HG03342 (cell line): ENCODE measurements at regions not wholly inside any gene's neighbourhood (a gene's known extent, or its start where the extent isn't known, plus 50 kb on each side); places are given as distances from the start of the nearest gene placed in this dataset.

Experiments used
- ATAC-seq: cut with Tn5 transposase; IDR thresholded peaks from one replicate; pipeline ENCODE4 v1.9.1; 2021; ENCODE audit warnings: mild to moderate bottlenecking, moderate library complexity; ENCODE audit not compliant: unreplicated experiment

GRCh38 chr14:44720707-44721106, 213.6 kb upstream of the FSCB start:
- ATAC-seq = no peak

DNA sequence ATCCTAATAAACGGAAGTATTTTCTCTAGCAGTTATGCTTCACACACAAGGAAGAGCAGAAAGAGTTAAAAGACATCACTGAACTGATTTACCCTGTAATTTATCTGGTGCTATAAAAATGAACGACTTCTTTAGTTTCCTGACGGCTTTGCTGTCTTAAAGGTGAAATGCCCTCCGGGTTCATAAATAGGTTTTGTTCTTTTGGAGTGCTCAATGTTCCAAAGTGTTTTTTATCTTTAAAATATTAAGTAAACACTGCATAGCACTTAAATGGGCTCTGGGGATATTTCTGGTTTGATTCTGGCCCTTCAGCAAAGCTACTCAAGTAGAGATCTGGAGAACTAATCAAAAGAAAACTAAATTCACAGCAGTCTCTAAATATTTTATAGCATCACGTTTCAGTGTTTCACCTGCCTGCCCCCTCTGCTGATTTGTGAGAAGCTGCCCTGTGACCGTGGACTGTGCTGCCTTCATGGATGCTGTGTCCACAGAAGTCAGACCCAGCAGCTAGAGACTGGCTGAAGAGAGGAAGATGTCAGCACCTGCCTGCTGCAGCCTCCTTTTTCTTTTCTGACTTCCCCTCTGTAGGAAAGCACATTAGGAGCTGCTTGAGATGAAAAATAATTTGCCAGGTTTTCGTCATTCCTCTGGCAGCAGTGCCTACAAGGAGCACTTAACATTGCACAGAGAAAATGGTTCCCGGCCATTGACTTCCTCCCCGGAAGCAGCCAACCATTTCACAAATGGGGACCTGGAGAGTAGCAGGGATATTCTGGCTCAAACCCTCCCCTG, 205.1 kb upstream of the FSCB start:
- ATAC-seq = no peak

DNA sequence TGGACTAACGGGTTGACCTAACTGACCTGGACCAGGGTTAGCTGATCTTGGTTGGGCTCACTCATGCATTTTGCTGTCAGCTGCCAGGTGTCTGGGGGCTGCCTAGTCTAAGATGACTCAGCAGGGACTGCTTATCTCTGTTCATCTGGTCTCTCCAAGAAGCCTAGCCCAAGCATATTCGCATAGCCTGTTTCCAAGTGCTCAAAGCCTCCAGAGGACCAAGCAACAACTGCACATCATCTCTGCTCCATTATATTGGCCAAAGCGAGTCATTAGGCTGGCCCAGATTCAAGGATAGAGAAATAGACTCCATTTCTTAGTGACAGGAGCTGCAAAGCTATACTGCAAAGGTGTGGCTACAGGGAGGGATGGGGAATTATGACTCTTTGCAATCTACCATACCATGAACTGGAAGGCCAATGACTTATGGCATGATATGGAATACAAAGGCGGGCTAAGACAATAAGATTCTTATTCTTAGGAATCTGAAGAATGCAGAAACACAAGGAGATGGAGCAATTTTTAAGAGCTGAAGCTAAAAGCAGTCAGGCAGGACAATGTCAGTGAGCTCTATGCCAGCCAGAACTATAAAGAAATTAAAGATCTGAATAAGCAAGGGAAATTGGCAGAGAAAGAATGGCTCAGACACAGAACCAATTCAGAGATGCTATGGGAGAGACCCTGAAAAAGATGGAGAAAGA, 194.6 kb upstream of the FSCB start:
- ATAC-seq = no peak

DNA sequence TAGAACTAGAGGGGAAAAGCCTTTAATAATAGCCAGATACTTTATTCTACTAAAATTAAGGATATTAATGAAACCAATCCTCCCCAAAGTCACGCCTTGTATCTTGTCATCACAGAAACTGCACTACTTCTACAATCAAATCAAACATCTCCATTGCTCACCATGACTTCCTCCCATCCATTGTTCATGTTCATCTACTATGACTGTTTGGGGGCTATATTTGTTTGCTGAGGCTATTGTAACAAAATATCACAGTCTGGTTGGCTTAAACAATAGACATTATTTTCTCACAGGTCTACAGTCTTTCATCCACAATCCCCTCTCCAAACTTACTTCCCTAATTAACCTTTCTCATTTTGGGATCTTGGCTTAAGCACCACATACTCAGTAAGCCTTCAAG, 193.6 kb upstream of the FSCB start:
- no peak for ATAC-seq

DNA sequence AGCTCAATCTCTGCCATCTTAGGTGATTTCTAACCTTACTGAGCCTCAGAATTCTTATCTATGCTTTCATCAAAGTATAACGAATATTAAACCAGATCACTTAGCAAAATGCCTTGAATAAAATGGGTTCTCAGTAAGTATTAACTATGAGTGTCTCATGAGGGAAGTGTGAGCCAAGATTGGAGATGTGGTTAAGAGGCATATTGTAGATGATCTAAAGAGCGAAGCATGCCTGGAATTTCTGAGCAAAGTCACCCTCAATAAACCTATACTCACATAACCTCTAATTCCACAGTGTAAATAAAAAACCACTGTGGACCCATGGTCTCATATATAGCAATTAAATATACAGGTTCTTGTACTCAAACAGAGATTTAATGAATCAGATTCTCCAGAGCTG, 193.1 kb upstream of the FSCB start:
- no peak for ATAC-seq

DNA sequence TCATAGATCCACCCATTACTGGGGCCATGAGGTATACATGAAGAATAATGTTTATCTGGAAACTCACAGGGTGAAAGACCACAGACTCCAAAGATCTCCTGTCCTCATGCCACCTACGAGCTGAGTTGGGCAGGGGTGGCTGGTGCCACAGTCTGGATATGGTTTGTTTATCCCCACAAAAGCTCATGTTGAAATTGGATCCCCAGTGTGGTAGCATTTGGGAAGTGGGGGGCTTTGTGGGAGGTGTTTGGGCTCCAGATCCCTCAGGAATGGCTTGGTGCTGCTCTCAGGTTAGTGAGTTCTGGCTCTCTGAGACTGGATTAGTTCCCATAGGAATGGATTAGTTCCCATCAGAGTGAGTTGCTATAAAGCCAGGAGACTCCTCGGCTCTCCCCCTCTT, 192.3 kb upstream of the FSCB start:
- ATAC-seq = no peak

DNA sequence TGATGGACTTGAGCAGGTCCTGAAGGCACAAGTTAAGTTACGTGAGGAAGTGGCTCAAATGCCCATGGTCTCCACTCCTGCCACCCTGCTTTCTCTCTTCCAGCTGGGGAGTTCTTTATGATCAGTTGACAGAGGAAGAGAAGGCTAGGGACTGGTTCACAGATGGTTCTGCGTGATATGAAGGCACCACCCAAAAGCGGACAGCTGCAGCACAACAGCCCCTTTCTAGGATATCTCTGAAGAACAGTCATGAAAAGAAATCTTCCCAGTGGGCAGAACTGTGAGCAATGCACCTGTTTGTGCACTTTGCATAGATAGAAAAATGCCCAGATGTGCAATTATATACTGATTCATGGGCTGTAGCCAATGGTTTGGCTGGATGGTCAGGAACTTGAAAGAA, 162.4 kb upstream of the FSCB start:
- ATAC-seq = no peak

DNA sequence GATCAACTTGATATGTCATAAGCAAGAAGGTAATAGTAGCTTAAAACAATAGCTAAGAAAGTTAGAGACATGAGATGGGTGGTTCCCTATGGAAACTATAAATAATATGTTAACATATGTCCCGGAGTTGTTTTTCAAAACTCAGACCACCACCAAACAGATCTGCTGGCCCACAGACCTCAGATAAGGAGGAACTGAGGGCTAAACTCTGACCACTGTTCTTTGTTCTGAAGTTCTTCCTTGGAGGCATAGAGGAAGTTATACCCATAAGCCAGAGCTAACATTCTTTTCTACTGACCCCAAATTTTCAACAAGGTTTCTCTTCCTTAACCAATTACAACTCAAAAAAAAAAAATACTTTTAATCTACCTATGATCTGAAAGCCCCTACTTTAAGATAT, 156.1 kb upstream of the FSCB start:
- ATAC-seq = no peak

- no peak for ATAC-seq
Measured at GRCh38 chr14:44662250-44662891, 155.3 kb upstream of the FSCB start.

GRCh38 chr14:44658389-44658696, 151.3 kb upstream of the FSCB start:
- ATAC-seq = no peak

GRCh38 chr14:44657696-44658388, 150.8 kb upstream of the FSCB start:
- no peak for ATAC-seq

- no peak for ATAC-seq
Measured at GRCh38 chr14:44657203-44657602, 150.1 kb upstream of the FSCB start.

- no peak for ATAC-seq
Measured at GRCh38 chr14:44654591-44654990, 147.5 kb upstream of the FSCB start.

- ATAC-seq = no peak
Measured at GRCh38 chr14:44653641-44654040, 146.6 kb upstream of the FSCB start.

GRCh38 chr14:44652640-44653039, 145.6 kb upstream of the FSCB start:
- ATAC-seq = no peak

DNA sequence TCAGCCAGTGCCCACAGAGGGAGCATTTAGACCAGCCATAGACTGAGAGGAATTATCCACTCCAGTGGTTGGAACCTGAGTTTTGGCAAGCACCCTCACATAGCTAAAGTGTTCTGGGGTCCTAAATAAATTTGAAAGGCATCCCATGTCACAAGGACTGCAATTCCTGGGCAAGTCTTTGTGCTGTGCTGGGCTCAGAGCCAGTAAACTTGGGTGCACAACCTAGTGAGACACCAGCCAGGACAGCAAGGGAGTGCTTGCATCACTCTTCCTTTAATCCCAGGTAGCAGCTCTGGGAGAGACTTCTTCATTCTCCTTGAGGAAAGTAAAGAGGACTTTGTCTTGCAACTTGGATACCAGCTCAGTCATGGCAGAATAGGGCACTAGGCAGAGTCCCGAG, 142.0 kb upstream of the FSCB start:
- no peak for ATAC-seq

GRCh38 chr14:44640416-44640815, 133.3 kb upstream of the FSCB start:
- no peak for ATAC-seq

- no peak for ATAC-seq
Measured at GRCh38 chr14:44639781-44640385, 132.8 kb upstream of the FSCB start.

- ATAC-seq = no peak
Measured at GRCh38 chr14:44634692-44635091, 127.6 kb upstream of the FSCB start.

DNA sequence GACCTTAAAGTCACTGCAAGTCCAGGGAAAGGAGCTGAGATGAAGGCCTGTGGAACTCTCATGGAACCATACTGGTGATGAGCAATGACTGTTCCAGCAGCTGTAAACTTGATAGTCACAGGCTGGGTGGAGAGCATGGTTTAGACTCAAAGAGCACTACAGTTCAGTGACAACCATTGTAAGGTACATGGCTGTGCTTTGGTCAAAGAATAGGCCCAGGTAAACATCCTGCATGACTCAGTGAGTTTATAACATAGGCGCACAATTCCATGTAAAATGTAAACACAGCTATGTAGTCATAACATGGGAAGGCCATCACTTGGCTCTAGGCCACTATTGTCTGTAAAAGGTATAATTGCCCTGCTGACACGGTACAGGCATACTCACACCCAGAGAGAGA, 119.3 kb upstream of the FSCB start:
- ATAC-seq = no peak

- no peak for ATAC-seq
Measured at GRCh38 chr14:44625098-44625497, 118.0 kb upstream of the FSCB start.
